Fibroblast of lung (primary cell): ENCODE measurements at regions not wholly inside any gene's neighbourhood (a gene's known extent, or its start where the extent isn't known, plus 50 kb on each side); places are given as distances from the start of the nearest gene placed in this dataset.

ENCODE experiments used
- EZH2 ChIP-seq: IDR thresholded peaks from 2 replicates; pipeline ENCODE4 v1.5.1; 2012; ENCODE audit warnings: low read length, control low read depth, mild to moderate bottlenecking; ENCODE audit errors: missing control alignments
- TF ChIP-seq, protein P1 (sequence below), 2 donors: IDR thresholded peaks in 1 of 2; conservative IDR thresholded peaks in 1 of 2; 1 replicate in 1 of 2; 2 replicates in 1 of 2; pipeline ENCODE4 v1.5.1; 2011 to 2012; ENCODE audit warnings: low read length in 2 of 2, control low read depth in 1 of 2, inconsistent platforms in 1 of 2, low read depth in 1 of 2, mild to moderate bottlenecking in 1 of 2

DNA sequence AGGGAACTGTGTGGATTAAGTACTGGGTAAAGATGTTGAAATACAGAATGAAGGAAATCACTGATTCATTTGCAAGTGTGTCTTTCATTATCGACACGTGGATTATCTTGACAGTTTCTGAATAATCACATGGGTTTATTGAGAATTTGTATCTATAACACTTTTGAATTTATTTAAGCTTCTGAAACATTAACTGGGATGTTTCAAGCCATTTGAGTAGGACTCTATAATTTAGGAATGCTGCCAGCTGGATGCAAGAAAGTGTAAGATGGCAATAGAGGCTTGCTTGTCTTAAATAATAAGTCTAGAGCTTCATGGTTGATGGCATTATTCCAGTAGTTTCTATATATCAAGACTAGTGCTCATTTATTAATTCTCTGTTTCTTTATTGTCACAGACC lies 1100.7 kb upstream of the GHITM start:
- TF ChIP-seq, protein P1, sequence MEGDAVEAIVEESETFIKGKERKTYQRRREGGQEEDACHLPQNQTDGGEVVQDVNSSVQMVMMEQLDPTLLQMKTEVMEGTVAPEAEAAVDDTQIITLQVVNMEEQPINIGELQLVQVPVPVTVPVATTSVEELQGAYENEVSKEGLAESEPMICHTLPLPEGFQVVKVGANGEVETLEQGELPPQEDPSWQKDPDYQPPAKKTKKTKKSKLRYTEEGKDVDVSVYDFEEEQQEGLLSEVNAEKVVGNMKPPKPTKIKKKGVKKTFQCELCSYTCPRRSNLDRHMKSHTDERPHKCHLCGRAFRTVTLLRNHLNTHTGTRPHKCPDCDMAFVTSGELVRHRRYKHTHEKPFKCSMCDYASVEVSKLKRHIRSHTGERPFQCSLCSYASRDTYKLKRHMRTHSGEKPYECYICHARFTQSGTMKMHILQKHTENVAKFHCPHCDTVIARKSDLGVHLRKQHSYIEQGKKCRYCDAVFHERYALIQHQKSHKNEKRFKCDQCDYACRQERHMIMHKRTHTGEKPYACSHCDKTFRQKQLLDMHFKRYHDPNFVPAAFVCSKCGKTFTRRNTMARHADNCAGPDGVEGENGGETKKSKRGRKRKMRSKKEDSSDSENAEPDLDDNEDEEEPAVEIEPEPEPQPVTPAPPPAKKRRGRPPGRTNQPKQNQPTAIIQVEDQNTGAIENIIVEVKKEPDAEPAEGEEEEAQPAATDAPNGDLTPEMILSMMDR (conservative IDR thresholded peaks at IDR 0.05 in 1 of 2, IDR thresholded peaks at IDR 0.05 in 1 of 2; ENCODE audit: low read depth in 1 of 2, low read length in 2 of 2) = no peak
- TF ChIP-seq EZH2 = no peak
